Fibroblast of skin of left biceps (primary cell): ENCODE measurements at regions not wholly inside any gene's neighbourhood (a gene's known extent, or its start where the extent isn't known, plus 50 kb on each side); places are given as distances from the start of the nearest gene placed in this dataset.
"Not testable (repeated sequence)": the region's sequence is repeated elsewhere in the genome, so short reads cannot be mapped to it uniquely, and the experiment has no call there.

Experiments used
- DNase-seq, 2 experiments: peaks; one replicate each; pipeline ENCODE4 v3.0.0-alpha.2; 2013; ENCODE audit warnings: low read depth in 2 of 2

DNA sequence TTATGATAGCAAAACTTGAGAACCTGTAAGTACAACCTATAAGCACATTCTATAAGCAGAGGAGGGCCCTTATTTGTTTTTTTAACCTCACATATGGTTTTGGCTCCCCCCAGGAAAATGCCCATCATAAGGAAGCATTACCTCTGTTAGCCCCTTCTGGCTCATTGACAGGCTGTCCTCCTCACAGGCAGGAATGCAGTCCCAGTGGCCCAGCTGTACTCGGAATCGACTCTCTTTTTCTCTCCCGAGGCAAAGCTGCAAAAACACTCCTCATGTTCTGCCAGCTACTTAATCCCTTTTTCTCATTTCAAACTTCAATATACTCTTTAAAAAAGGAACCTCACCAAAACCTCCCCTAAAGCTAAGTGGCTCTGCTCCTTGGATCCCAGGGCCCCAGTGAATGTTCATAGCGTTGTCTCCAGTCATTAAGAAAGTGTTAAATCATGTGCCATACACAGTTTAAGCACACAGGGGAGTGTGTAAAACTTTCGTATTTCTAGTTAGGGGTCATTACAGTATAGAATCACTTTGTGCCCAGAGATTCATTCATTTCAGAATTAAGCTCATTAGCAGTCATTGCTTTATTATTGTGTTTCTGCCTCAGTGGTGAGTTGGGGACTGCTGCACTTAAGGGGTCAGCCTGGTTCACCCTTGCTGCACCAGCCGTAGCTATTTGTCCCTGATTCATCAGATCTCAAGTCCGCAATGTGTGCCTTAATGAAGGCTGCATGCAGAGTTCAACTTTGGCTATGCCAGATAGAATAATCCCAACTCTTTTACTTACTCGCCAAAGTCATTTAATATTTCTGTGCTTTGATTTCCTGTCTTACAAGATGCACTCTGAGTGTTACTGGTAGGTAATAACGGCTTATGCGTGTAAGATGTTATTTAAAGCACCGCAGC lies 57.6 kb downstream of the JRKL start:
- no peak for DNase-seq

DNA sequence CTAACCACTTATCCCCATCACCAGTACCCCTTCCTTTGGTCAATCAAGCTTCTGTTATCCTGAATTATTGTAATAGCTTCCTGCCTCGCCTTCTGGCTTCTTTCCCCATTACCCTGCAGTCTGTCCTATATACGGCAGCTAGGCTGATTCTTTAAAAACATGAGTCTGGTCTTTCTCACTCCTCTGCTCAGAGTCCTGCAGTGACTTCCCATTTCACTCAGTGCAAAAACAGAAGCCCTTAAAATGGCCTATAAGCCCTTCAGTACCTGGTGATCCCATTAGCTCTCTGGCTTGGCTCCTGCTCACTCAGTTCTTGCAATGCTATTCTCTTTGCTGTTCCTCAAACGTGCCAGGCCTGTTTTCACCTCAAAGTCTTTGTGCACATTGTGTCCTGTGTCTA lies 58.4 kb downstream of the JRKL start:
- DNase-seq: no peak

DNA sequence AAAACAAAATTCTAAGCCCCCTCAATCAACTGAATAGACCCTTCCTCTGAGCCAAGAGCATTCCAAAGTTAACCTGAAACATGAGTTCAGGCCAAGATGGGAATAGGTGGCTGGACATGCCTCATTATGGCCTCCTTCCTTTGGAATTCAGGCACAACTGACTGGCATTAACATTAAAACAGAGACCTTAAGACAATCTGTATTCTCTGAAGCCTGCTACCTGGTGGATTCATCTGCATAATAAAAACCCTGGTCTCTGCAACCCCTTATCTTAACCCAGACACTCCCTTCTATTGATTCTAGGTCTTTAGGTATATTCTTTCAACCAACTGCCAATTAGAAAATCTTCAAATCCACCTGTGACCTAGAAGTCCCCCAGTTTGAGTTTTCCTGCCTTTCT lies 66.3 kb downstream of the JRKL start:
- DNase-seq: no peak

DNA sequence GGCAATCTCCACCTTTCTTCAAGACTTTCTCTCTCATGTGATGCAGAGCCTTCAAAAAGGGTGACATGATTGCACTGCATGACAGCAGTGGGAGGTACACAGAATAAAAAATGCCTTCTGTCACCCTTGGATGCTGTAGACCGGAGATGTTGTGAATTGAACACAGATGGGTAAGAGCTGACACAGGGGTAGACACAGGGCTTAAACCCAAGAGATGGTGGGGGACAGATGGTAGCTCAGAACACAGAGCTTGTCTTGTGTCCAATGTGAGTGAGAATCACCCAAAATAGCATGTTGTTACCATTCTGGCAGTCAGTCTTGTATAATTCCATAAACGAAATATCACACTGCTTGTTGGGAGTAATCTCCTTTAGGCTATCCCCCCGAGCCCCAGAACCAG lies 69.9 kb downstream of the JRKL start:
- no peak for DNase-seq

GRCh38 chr11:96461871-96462270 lies 72.1 kb downstream of the JRKL start:
- DNase-seq: no peak

- DNase-seq: peak; percentile 23 to 31
These were observed 75.0 kb downstream of the JRKL start for GRCh38 chr11:96464700-96465307.

DNA sequence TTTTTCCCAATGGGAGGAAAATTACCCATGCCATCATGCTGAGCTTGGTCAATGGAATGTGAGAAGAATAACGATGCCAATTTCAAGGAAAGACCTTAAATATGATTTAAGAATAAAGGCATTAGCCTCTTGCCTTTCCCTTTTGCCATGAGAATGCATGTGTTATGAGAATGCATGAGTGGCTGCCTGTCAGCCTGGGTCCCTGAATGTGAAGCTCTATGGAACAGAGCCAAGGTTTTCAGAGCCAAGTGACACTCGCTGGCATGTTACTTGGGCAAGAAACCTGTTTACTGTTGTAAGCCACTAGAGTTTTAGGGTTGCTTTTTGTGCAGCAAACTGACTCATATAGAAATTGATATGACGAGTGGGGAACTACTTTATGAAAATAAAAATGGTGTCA lies 75.7 kb downstream of the JRKL start:
- DNase-seq: no peak

DNA sequence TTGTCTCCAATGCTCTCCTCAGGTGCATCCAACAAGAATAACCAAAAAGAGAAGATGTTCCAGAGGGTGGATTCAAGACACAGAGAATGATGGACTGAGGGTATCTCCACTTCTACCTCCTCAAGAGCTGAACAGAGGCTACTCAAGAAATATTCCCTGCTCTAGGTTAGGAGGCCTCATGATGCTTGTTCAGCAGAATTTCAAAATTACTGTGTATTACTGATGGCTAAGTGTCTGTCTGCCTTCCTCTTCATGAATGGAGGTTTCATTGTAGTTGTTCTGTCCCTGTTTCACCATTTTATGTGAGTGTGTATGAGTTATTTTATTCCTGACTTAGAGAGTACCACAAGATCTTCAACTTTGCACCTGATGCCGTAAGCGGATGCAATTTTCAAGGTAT lies 76.8 kb downstream of the JRKL start:
- no peak for DNase-seq

GRCh38 chr11:96469776-96470175 lies 80.0 kb downstream of the JRKL start:
- DNase-seq: no peak

DNA sequence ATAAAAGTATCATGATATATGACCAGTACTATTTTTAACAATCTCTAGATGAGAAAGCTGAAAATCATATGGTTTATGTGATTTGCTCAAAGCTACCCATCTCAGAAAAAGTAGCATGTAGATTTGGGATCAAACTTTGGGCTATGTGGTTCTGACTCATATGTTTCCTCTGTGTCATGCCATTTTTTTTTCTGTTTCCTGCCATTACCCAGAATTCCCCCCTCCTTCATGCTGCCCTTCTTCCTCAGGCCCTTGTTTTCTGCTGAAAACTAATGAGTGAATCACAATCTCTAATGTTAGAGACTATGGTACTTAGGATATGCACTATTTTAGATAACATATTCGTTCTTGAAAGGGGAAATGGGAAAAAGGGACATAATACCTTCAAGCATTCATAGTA lies 80.7 kb downstream of the JRKL start:
- no peak for DNase-seq

DNA sequence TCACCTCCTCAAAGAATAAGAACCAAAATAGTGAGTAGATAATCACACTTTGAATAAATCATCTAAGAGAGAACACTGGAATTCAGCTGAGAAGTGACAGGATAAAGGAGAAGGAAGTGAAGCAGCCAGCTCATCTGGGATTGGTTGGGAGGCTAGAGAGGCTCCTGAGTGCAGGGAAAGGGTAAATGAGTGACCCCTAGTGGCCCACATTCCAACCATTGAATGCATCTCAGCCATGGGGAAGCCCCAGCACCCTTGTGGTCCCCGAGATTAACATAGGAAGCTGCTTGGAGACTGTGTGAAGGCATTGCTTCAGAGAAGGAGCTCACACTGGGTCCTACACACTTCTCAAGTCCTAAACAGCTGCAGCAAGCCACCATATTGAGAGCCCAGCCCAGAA lies 82.3 kb downstream of the JRKL start:
- no peak for DNase-seq

DNA sequence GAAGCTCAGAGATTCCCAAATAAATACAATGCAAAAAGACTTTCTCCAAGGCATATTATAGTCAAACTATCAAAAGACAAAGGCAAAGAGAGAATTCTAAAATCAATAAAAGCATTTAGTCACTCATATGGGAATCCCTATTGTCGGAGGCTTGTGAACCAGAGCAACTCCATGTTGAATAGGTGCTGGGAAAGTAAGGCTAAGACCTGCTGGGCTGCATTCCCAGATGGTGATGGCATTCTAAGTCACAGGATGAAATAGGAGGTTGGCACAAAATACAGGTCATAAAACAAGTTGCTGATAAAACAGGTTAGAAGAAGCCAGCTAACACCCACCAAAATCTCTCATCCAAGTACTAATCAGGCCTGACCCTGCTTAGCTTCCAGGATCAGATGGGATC lies 84.5 kb downstream of the JRKL start:
- DNase-seq: no peak

GRCh38 chr11:96481204-96481603 lies 91.4 kb downstream of the JRKL start:
- DNase-seq: no peak

DNA sequence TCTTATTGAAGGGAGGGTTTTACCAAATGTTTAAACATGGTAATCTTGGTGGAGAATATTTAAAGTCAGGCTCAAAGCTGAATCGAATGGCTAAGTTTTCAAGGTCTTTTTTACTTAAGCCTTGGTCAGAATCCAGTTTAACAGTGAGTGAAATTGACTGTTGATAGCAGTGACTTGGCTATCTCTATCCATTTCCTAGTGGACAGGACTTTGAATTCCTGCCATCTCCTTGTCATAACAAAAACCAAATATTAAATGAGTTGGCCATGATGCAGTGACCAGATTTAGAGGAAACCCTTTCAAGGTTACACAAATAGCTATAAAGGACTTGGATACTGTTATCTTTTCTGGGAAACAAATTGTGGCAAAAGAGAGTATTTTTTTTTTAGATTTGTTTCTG lies 92.0 kb downstream of the JRKL start:
- no peak for DNase-seq

DNA sequence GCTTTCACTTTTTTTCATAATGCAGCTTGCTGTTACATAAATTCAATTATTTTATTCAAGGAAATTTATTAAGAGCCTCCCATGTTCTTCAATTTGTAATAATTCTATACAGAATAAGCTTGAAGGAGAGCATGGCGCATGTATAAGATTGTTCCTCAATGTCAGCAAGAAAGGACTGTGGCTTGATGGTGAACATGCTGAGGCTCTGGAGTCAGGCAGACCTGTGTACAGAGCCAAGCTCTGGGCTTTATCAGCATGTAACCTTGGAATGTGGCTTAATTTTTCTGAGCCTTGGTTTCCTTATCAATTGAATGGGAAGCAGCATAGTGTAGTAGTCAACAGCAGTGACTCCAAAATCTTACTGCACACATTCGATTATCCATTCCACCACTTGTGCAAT lies 92.4 kb downstream of the JRKL start:
- no peak for DNase-seq

DNA sequence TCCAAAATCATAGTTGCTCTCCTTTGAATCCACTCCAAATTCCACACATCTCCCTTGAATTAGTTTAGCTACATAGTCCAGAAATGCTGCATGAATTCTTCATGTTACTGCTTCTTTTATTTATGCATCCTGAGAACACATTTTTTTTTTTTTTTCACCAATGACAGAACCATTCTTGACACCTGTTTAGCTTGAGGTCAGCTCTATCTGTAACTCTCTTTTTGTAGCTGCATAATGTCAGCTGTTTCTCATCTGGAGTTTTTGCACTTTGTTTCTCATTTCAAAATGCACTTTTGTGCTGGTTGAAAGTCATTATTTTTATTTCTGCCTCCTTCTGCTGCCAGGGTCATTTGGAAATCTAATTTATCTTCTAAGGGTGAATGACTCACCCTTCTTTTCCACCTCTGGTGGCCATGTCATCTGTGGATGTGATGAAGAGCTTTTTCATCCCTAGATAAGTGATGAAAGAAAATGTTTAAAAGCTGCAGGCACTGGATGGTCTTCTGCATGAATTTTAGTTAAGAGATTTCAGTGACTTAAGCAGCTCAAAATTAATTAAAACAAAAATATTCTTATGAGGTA lies 93.7 kb downstream of the JRKL start:
- no peak for DNase-seq

DNA sequence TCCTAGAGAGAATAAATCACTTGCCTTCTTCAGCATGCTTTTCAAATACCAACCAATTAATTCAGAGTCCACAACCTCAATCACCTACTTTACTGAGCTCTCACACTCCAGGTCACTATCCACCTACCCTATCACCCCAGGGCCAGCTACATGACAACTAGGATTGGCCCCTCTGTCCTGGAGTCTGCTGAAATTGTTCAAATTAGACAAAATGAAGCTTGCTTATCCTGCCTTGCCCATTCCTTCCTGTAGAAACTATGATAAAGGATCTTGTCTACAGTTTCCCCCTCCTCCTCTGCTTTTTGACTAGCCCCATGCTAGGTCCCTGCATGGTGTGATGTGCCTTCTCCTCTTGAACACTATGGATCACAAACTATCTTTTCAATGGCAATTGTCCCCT lies 94.5 kb downstream of the JRKL start:
- no peak for DNase-seq

DNA sequence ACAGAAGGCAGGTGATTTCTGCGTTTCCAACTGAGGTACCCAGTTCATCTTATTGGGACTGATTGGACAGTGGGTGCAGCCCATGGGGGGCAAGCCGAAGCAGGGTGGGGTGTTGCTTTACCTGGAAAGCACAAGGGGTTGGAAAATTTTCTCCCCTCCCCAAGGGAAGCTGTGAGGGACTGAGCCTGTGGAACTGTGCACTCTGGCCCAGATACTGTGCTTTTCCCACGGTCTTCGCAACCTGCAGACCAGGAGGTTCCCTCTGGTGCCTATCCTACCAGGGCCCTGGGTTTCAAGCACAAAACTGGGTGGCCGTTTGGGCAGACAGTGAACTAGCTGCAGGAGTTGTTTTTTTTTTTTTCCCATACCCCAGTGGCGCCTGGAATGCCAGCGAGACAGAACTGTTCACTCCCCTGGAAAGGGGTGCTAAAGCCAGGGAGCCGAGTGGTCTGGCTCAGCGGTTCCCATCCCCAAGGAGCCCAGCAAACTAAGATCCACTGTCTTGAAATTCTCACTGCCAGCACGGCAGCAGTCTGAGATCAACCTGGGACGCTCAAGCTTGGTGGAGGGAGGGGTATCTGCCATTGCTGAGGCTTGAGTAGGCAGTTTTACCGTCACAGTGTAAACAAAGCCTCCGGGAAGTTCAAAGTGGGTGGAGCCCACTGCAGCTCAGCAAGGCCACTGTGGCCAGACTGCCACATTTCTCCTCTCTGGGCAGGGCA lies 97.2 kb downstream of the JRKL start:
- no peak for DNase-seq

GRCh38 chr11:96488911-96489310 lies 99.1 kb downstream of the JRKL start:
- DNase-seq: not testable (repeated sequence)

DNA sequence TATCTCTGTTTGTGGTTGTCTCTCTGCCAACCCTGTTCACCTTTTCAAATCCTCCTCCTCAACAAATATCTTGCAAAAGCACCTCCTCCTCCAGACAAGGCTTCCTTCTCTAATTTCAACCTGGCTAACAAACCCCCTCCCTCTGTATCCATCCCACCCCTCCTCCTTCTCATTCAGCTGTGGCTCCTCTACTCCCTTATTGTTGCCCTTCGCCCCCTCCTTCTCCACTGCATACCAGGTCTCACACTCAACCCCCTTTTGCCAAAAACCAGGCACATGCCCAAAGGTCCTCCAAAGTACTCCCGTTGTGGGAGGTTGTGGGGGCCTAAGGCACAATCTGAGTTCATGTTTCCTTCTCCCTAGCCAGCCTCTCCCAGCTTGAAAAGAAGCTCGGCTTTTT lies 110.6 kb downstream of the JRKL start:
- no peak for DNase-seq

GRCh38 chr11:96506041-96506440 lies 116.2 kb downstream of the JRKL start:
- DNase-seq: no peak

DNA sequence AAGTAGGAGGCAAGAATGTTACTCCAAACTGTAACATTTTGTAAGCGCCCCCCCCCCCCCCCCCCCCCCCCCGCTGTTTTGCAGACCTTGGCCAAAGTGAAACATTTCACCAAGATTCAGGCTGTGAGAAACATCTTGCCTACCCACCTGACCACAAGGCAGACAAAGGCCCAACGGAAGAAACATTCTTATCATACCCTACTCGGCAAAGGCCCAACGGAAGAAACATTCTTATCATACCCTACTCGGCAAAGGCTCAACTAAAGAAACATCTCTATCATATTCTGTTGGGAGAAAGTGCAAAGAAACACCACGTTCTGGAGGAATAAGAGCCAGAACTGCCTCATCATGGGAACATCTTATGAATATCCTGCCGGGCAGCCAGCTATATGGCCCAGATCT lies 117.1 kb downstream of the JRKL start:
- DNase-seq: no peak

GRCh38 chr11:96508861-96509260 lies 119.0 kb downstream of the JRKL start:
- DNase-seq: no peak
